ENCODE measurements at regions not wholly inside any gene's neighbourhood (a gene's known extent, or its start where the extent isn't known, plus 50 kb on each side); places are given as distances from the start of the nearest gene placed in this dataset.

- TF ChIP-seq ZNF555 (tag by site-specific recombination; conservative IDR thresholded peaks at IDR 0.05) (no peak), CTCF (tag by site-specific recombination; IDR thresholded peaks at IDR 0.05) (no peak), SP2 (tag by site-specific recombination; IDR thresholded peaks at IDR 0.05) (no peak), ZNF660 (tag by site-specific recombination; IDR thresholded peaks at IDR 0.05) (no peak), ZNF274 (IDR thresholded peaks at IDR 0.05; ENCODE audit: low read length) (no peak), ZNF274 (tag by site-specific recombination; IDR thresholded peaks at IDR 0.05; ENCODE audit: borderline replicate concordance) (no peak), ZSCAN23 (tag by site-specific recombination; IDR thresholded peaks at IDR 0.05) (no peak), MYNN (tag by site-specific recombination; IDR thresholded peaks at IDR 0.05; ENCODE audit: borderline replicate concordance) (no peak), ZNF654 (tag by site-specific recombination; IDR thresholded peaks at IDR 0.05; ENCODE audit: low read depth) (no peak), ZNF530 (tag by site-specific recombination; IDR thresholded peaks at IDR 0.05; ENCODE audit: low read depth) (no peak), ZNF280D (tag by site-specific recombination; IDR thresholded peaks at IDR 0.05) (no peak), ZNF677 (tag by site-specific recombination; IDR thresholded peaks at IDR 0.05) (no peak)
Measured at GRCh38 chr5:51162245-51162644, 221.0 kb upstream of the ISL1 start.
